GM23338 (cell line): ENCODE measurements at regions not wholly inside any gene's neighbourhood (a gene's known extent, or its start where the extent isn't known, plus 50 kb on each side); places are given as distances from the start of the nearest gene placed in this dataset.

Source experiments
- ATAC-seq: fragments of 200-7000 bp; cut with Tn5 transposase; 3 replicates; pipeline ENCODE4 v1.9.1; 2020
- DNase-seq: peaks from one replicate; pipeline ENCODE4 v3.0.0-alpha.2; 2015; ENCODE audit warnings: low spot score
- H2AFZ ChIP-seq: fragments of 200-600 bp; sonication (generic); 2 replicates; pipeline ENCODE4 v1.8.0; 2016; ENCODE audit warnings: antibody characterized with exemption, mild to moderate bottlenecking, moderate library complexity
- H3F3A ChIP-seq: fragments of 200-600 bp; sonication (generic); replicated peaks from 2 replicates; pipeline ENCODE4 v1.8.0; 2017; ENCODE audit warnings: antibody characterized with exemption, mixed run types, low read depth
- H3K27ac ChIP-seq: fragments of 200-600 bp; sonication (generic); 2 replicates; pipeline ENCODE4 v1.6.1; 2016; ENCODE audit warnings: low read depth
- H3K27me3 ChIP-seq: fragments of 200-600 bp; sonication (generic); 2 replicates; pipeline ENCODE4 v1.8.0; 2016; ENCODE audit warnings: mild to moderate bottlenecking, mixed run types, moderate library complexity; ENCODE audit not compliant: insufficient read depth
- H3K36me3 ChIP-seq: fragments of 200-600 bp; sonication (generic); 2 replicates; pipeline ENCODE4 v1.8.0; 2016; ENCODE audit warnings: mild to moderate bottlenecking; ENCODE audit not compliant: insufficient read depth
- H3K4me1 ChIP-seq: fragments of 200-600 bp; sonication (generic); 2 replicates; pipeline ENCODE4 v1.8.0; 2016; ENCODE audit warnings: mild to moderate bottlenecking, moderate library complexity; ENCODE audit not compliant: insufficient read depth
- H3K4me2 ChIP-seq: fragments of 200-600 bp; sonication (generic); 2 replicates; pipeline ENCODE4 v1.7.1; 2017; ENCODE audit warnings: mixed run types
- H3K4me3 ChIP-seq: fragments of 200-600 bp; sonication (generic); 2 replicates; pipeline ENCODE4 v1.6.1; 2016; ENCODE audit warnings: mixed run types
- H3K79me2 ChIP-seq: fragments of 200-600 bp; sonication (generic); replicated peaks from 2 replicates; pipeline ENCODE4 v1.8.0; 2017; ENCODE audit warnings: mild to moderate bottlenecking; ENCODE audit not compliant: insufficient read depth
- H3K9me2 ChIP-seq: fragments of 200-600 bp; sonication (generic); 2 replicates; pipeline ENCODE4 v1.8.0; 2017; ENCODE audit not compliant: insufficient read depth
- H4K20me1 ChIP-seq: fragments of 200-600 bp; sonication (generic); replicated peaks from 2 replicates; pipeline ENCODE4 v1.8.0; 2017; ENCODE audit warnings: mild to moderate bottlenecking; ENCODE audit not compliant: insufficient read depth
- H3K27ac Mint-ChIP-seq: 2 replicates; pipeline ENCODE4 v1.8.0; 2020; ENCODE audit warnings: inconsistent platforms, mild to moderate bottlenecking, moderate library complexity, mixed read lengths
- H3K27me3 Mint-ChIP-seq: 3 replicates; pipeline ENCODE4 v1.8.0; 2022; ENCODE audit warnings: low read depth, mild to moderate bottlenecking, moderate library complexity, mixed read lengths, inconsistent platforms; ENCODE audit not compliant: insufficient read depth, poor library complexity
- H3K36me3 Mint-ChIP-seq: 3 replicates; pipeline ENCODE4 v1.8.0; 2021; ENCODE audit warnings: low read depth, mild to moderate bottlenecking, inconsistent platforms, moderate library complexity, mixed read lengths
- H3K4me1 Mint-ChIP-seq: 3 replicates; pipeline ENCODE4 v1.8.0; 2020; ENCODE audit warnings: mild to moderate bottlenecking, inconsistent platforms, mixed read lengths
- H3K4me3 Mint-ChIP-seq: 3 replicates; pipeline ENCODE4 v1.8.0; 2021; ENCODE audit warnings: moderate library complexity, mild to moderate bottlenecking, inconsistent platforms, mixed read lengths
- H3K9me3 Mint-ChIP-seq: 3 replicates; pipeline ENCODE4 v1.8.0; 2020; ENCODE audit warnings: moderate library complexity, mild to moderate bottlenecking, inconsistent platforms, mixed read lengths
- CREB1 ChIP-seq: fragments of 250-450 bp; sonication (Bioruptor Pico); IDR thresholded peaks from 2 replicates; pipeline ENCODE4 v1.5.0; 2020; ENCODE audit warnings: low read depth, mild to moderate bottlenecking, moderate library complexity
- CTCF ChIP-seq, 2 experiments: fragments of 200-600 bp in 1 of 2; sonication (generic) in 1 of 2; conservative IDR thresholded peaks; 2 replicates each; pipeline versions ENCODE4 v1.5.1 to v1.6.1; 2016 to 2017; ENCODE audit warnings: antibody characterized with exemption in 2 of 2, low read depth in 2 of 2, mild to moderate bottlenecking in 2 of 2, moderate library complexity in 1 of 2
- EZH2 ChIP-seq: fragments of 200-600 bp; sonication (generic); IDR thresholded peaks from one replicate; pipeline ENCODE4 v1.8.0; 2017; ENCODE audit warnings: antibody characterized with exemption, mild to moderate bottlenecking, low read depth; ENCODE audit not compliant: unreplicated experiment
- EZH2phosphoT487 ChIP-seq: fragments of 200-600 bp; sonication (generic); IDR thresholded peaks from one replicate; pipeline ENCODE4 v1.8.1; 2018; ENCODE audit warnings: antibody characterized with exemption; ENCODE audit not compliant: unreplicated experiment
- JUNB ChIP-seq: IDR thresholded peaks from one replicate; pipeline ENCODE4 v1.6.1; 2016; ENCODE audit warnings: antibody characterized with exemption; ENCODE audit not compliant: unreplicated experiment
- NANOG ChIP-seq: IDR thresholded peaks from 2 replicates; pipeline ENCODE4 v1.6.1; 2016; ENCODE audit warnings: antibody characterized with exemption, borderline replicate concordance
- POLR2AphosphoS5 ChIP-seq: IDR thresholded peaks from 2 replicates; pipeline ENCODE4 v1.6.1; 2016; ENCODE audit warnings: antibody characterized with exemption, low read depth
- REST ChIP-seq: IDR thresholded peaks from one replicate; pipeline ENCODE4 v1.6.1; 2018; ENCODE audit warnings: antibody characterized with exemption; ENCODE audit not compliant: unreplicated experiment
- STAT1 ChIP-seq: IDR thresholded peaks from one replicate; pipeline ENCODE4 v1.6.1; 2016; ENCODE audit warnings: antibody characterized with exemption; ENCODE audit not compliant: unreplicated experiment
- ZNF114 ChIP-seq: fragments of 250-450 bp; sonication (Bioruptor Pico); IDR thresholded peaks from 2 replicates; pipeline ENCODE4 v1.5.0; 2020; ENCODE audit warnings: mild to moderate bottlenecking, moderate library complexity
- ZNF331 ChIP-seq: fragments of 250-450 bp; sonication (Bioruptor Pico); IDR thresholded peaks from 2 replicates; pipeline ENCODE4 v1.5.0; 2020; ENCODE audit warnings: low read depth, mild to moderate bottlenecking, moderate library complexity

GRCh38 chr13:20334309-20334708, 102.2 kb upstream of the GJB6 start (continued):
- no peak for TF ChIP-seq CTCF (conservative IDR thresholded peaks at IDR 0.05; ENCODE audit: low read depth in 2 of 2)
- no peak for TF ChIP-seq JUNB
- no peak for TF ChIP-seq CREB1
- no peak for TF ChIP-seq ZNF331 (CRISPR knock-in tag)
- no peak for TF ChIP-seq EZH2
- no peak for TF ChIP-seq POLR2AphosphoS5
- TF ChIP-seq REST, result no peak
- no peak for TF ChIP-seq NANOG
- no peak for TF ChIP-seq STAT1
- TF ChIP-seq EZH2phosphoT487, result no peak

DNA sequence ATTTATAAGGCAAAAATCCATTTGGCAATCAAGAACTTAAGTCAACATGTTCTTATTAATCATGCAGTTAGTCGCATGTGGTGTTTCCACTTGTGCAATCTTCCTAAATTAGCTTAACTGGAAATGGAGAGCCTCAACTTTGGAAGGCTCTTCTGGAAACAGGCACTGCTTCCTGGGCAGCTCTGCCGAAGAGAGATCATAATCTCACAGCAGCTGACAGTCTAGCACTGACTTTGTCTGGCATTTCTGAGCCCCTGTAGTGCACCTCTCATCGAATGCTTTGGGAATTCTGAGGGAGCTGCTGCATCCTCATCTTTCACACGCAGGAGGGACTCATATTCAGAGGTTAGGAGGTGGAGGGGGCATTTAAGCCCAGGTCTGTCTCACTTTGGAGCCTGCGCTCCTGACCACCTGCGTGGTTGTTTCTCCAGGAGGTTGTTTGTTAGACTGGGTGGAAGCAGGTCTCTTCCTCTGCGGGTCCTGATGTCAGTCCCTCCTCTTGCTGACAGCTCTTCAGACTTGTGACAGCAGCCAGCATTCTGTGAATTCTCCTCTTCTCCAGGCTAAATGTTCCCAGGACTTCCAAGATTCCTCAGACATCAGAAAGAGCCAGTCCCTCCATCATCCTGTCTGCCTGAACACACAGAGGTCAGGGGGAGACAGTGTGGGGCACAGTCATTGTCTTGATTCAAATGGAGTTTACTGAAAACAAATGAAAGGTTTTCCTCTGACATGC, 100.4 kb upstream of the GJB6 start:
- Histone ChIP-seq H3K27ac (no peak overlapping the region), H4K20me1 (no peaks in the 10 kb centered on the region; the same call in 1 of the 2 replicates), H3K27me3 (no peaks in the 10 kb centered on the region), H3K36me3 (no peaks in the 10 kb centered on the region), H2AFZ (no peak overlapping the region; the same call in 1 of the 2 replicates), H3K79me2 (no peaks in the 10 kb centered on the region), H3K4me3 (no peak overlapping the region), H3K4me1 (peaks cover 9% of the 10 kb centered on the region), H3K4me2 (no peak overlapping the region), H3F3A (no peaks in the 10 kb centered on the region), H3K9me2 (no peaks in the 10 kb centered on the region)
- Mint-ChIP-seq H3K4me3 (no peak overlapping the region), H3K27me3 (peaks cover 3% of the 10 kb centered on the region), H3K36me3 (no peaks in the 10 kb centered on the region; the same call in 2 of the 3 replicates), H3K27ac (no peak overlapping the region), H3K4me1 (peaks cover 11% of the 10 kb centered on the region), H3K9me3 (no peaks in the 10 kb centered on the region)
- DNase-seq (no peak), ATAC-seq (peak; percentile 74)
- TF ChIP-seq EZH2phosphoT487 (no peak), CTCF (conservative IDR thresholded peaks at IDR 0.05; ENCODE audit: low read depth in 2 of 2) (no peak), ZNF114 (CRISPR knock-in tag) (no peak), REST (no peak), POLR2AphosphoS5 (no peak), NANOG (no peak), EZH2 (no peak)
